Hepatocyte (in vitro differentiated cells): ENCODE measurements at regions not wholly inside any gene's neighbourhood (a gene's known extent, or its start where the extent isn't known, plus 50 kb on each side); places are given as distances from the start of the nearest gene placed in this dataset.

Source experiments
- EZH2 ChIP-seq: fragments of 200-600 bp; sonication (generic); IDR thresholded peaks from 2 replicates; pipeline ENCODE4 v1.6.1; 2016; ENCODE audit warnings: antibody characterized with exemption, mild to moderate bottlenecking, borderline replicate concordance
- TF ChIP-seq, protein P1 (sequence below): fragments of 200-600 bp; sonication (generic); IDR thresholded peaks from 2 replicates; pipeline ENCODE4 v1.5.1; 2016; ENCODE audit warnings: antibody characterized with exemption, mild to moderate bottlenecking; ENCODE audit not compliant: poor library complexity

DNA sequence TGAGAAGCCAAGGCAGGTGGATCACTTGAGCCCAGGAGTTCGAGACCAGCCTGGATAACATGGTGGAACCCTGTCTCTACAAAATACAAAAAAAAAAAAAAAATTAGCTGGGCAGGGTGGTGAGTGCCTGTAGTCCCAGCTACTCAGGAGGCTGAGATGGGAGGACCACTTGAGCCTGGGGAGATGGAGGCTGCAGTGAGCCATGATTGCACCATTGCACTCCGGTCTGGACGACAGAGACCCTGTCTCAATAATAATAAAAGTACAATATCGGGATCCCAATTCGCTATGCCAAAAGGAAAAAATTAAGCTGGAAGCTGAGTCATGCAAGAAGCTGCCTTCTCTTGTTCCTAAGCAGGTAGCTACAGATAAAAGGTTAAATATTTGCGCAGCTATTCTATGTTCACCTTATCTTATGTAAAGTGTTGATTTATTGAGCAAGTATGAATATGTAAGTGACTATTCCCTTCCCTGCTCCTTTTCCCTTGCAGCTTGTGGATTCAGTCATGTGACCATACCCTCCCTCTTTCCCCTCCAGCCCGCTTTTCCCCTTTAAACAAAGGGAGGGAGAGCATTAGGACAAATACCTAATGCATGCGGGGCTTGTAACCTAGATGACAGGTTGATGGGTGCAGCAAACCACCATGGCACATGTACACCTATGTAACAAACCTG is 112.0 kb downstream of the LITAF start:
- TF ChIP-seq, protein P1, sequence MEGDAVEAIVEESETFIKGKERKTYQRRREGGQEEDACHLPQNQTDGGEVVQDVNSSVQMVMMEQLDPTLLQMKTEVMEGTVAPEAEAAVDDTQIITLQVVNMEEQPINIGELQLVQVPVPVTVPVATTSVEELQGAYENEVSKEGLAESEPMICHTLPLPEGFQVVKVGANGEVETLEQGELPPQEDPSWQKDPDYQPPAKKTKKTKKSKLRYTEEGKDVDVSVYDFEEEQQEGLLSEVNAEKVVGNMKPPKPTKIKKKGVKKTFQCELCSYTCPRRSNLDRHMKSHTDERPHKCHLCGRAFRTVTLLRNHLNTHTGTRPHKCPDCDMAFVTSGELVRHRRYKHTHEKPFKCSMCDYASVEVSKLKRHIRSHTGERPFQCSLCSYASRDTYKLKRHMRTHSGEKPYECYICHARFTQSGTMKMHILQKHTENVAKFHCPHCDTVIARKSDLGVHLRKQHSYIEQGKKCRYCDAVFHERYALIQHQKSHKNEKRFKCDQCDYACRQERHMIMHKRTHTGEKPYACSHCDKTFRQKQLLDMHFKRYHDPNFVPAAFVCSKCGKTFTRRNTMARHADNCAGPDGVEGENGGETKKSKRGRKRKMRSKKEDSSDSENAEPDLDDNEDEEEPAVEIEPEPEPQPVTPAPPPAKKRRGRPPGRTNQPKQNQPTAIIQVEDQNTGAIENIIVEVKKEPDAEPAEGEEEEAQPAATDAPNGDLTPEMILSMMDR: no peak
- no peak for TF ChIP-seq EZH2
